Stimulated activated CD8-positive, alpha-beta memory T cell treated with anti-CD3 and anti-CD28 coated beads, Interleukin-12 subunit alpha, Interleukin-12 subunit beta, amount 100 ng/mL, for 1 hour (primary cell): ENCODE measurements at regions not wholly inside any gene's neighbourhood (a gene's known extent, or its start where the extent isn't known, plus 50 kb on each side); places are given as distances from the start of the nearest gene placed in this dataset.

ENCODE experiments used
- DNase-seq: peaks from one replicate; pipeline ENCODE4 v3.0.0-alpha.2; 2020; ENCODE audit warnings: low read depth

DNA sequence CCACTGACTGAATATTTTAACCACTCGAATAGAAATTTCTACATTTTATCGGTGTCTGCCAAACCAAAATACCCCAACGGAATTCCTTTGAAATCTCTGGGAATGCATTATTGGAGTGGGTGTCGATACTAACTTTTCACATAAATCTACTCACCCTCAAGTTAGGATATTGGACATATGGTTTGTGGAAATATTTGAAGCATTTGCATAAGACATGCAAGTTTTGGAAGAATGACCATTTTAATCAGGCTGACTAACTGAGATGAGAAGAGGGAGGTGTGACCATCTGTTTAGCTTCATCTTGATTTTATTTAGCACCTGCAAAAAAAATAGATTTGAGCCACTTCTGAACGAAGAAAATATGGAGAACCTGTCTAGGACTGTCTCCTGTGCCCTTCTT lies 61.2 kb downstream of the KLF6 start:
- no peak for DNase-seq

DNA sequence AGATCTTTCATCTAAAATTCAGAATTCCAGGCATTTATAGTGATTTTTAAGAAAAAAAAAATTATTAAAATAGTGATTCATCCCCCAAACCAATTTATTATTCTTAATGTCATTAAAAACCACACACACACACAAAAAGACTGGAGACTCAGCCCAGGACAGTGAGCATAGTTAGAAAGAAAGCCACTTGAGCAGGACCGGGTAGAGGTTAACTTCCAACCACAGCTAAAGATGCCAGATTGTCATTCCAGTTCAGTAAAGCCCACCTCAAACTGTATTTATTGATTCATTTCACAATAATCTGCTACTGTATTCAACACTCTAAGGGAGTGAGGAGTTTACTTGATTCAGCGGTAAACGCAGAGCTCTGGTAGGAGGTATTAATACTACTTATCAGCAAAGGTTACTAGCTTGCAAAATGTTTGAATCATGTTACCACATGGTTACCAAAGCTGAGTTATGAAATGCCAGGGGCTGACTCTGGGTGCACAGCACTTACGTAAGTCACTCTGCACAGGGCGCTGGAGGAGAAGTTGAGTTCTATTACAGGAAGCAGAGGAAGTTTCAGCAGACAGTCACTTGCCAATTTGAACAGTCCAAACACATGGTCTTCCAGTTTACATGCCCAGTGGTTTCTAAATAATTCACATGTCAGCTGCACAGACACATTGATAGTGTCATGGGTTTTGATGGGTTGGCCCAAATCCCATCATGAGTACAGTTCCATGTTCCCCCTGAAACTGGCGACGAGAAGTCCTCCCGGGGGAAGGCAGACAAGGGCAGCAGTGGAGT lies 64.6 kb downstream of the KLF6 start:
- DNase-seq, result no peak

DNA sequence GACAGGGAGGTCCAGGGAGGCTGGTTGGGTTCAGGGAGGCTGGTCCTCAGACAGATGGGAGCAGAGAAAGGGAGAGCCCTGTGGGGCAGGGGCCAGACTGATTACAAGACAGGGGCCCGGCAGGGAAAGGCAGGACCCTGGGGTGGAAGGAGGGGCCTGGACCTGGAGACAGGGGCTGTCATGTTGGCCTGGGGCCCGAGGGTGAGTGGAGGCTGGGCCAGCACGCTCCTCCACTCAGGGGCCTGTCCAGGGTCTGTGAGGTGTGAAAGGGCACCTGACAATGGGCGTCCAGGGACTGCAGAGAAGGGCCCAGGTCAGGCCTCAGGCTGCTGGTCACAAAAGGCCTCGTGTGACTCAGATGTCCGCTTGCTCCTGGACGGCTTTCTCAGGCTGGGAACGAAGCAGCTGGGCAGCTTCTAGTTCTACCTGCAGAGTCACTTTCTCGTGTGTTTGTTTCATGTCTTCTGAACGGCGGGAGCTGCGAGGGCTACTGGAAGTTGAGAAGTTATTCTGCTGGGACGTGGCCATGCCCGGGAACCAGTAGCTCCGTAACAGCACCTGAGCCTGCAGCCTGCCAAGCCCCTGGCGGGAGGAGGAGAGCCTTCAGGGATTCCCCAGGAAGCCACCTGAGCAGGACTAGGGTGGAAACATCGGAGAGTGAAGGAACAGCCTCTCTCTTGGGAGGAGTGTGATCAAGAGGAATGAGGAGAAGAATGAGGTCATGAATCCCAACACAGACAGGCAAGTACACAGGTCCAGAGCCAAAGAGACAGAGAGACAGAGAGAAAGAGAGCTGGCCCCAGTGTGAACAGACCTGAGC lies 65.8 kb downstream of the KLF6 start:
- no peak for DNase-seq

DNA sequence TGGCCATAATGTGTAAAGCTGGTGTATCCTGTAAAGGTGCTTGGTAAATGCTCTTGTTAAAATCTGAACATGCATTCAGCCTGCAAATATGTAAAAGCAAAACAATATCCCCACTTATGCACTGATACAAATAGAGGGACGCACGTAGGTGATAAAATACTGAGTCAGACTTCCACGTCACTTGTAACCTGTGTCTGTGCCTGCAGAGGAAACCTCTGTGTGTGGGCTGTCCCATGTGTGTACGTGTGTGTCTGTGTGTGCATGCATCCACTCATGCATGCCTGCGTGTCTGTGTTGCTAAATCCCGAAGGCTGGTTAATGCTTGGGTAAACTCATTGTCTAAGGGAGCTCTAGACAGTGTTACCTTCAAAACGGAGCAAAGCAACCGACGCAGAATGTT lies 68.9 kb downstream of the KLF6 start:
- DNase-seq, result no peak

DNA sequence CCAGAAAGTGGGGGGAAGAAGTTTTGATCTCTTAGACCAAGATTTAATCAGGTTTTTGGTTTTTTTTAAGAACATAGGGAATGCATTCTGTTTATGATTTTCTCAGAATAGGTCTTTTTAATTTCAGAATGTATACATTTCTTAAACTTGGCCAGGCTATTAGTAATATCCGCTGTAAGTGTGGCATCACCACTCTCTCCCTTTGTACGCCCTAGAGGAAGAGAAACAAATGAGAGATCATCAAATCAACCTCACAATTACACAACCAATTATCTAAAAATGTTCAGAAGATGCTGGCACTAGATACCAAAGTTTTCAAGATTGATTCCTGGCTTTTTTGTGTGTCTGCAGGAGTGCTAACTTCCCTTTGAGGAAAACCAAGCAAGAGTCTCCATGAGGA lies 70.0 kb downstream of the KLF6 start:
- DNase-seq, result no peak

DNA sequence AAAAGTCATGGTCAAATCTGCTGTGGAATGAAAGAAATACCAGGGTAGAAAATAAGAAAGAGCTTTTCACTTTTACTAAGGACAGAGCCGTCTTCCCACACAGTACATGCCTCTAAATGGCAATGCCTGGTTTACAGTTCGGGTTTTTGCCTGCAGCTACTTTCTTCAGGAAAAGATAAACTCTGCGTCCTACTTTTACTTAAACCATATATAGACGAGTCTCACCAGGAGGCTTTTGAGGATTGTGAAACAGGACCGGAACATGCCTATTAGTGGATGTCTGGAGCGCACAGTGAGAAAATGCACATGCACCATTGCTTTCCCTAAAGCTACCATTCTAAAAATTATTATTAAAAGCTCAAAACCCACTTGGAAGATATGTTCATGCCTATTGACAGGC lies 70.5 kb downstream of the KLF6 start:
- no peak for DNase-seq

DNA sequence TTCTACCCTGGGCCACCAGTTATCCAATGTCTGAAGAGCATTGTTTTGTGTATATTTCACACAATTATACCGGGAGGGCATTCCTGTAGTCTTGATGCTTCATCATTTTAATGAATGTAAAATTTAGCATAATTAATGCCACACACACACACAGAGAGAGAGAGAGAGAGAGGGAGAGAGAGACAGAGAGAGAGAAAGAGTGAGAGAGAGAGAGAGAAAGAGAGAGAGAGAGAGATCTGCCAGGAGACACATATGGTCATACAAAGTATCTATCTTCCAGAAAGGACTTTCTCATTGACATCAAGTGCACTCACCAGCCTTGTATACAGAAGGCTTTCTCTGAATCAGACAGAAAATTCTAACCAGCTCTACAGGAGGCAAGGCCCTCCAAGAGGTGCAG lies 72.3 kb downstream of the KLF6 start:
- no peak for DNase-seq

DNA sequence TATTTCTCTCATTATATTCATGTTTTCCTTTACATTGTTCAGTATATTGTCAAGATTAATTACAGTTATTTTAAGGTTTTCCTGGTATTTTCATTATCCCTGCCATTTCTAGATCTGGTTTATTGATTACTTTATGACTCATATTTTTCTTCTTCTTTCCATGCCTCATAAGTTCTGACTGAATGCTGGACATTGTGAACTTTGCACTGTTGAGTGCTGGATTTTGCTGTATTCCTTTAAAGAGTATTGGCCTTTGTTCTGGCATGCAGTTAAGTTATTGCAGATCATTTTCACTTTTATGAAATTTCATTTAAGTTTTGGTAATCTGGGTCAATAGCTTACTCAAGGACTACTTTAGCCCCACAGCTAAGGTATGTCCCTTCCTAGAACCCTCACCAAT lies 73.1 kb downstream of the KLF6 start:
- DNase-seq, result no peak

DNA sequence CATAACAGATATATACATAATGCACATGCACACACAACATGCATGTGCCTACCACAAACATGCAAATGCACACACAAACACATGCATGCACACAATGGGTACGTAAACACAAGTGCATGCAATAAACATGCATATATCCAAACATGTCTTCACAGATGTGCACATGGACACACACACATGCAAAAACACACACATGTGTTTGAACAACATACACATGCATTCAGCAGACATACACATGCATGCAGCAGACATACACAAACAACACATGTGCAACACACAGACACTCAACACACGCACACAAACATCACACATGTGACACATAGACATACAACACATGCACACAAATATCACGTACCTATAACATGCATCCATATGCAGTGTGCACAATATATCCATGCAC lies 74.2 kb downstream of the KLF6 start:
- no peak for DNase-seq

DNA sequence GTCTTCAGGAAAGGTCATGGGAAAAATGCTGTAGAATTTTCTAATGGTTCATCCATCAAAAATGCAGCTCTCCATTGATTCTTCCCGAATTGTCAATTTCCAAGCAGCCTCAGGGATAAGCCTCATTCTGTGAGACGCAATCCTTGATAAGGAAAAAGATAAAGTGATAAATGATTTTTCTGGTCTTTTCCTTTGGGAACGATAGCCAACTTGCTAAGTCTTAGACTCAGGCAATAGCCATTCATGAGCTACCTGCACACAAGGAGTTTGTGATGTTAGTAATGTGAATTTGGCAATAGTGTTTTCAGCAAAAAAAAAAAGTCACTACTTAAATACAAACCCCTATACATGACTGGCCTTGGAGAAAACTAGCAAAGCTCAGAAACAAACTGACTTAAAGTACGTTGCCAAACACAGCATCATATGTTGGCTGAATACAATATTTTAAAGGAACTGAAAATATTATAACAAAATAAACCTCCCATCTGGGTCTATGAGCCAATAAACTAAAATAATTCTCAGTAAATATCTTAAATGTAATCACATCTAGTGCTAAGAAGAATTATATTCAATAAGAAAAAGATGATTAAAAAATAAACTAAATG lies 75.5 kb downstream of the KLF6 start:
- DNase-seq, result no peak

DNA sequence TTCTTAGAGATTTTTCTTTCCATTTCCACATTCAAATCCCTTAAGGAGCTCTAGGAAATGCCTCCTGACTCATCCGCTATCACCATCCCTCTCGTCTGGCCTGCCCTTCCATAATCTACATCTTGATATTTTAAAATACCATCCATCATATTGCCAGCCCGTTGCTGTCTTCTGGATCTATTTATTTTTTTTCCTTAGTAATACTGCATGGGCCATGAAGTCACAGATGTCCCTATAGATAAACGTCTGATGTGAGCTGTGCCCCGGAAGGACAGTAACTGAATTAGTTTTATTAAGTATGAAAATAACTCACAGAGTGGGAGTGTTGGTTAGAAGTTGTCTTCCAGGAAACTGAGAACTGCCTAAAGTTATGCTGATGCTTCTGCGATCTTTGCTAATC lies 76.2 kb downstream of the KLF6 start:
- no peak for DNase-seq

DNA sequence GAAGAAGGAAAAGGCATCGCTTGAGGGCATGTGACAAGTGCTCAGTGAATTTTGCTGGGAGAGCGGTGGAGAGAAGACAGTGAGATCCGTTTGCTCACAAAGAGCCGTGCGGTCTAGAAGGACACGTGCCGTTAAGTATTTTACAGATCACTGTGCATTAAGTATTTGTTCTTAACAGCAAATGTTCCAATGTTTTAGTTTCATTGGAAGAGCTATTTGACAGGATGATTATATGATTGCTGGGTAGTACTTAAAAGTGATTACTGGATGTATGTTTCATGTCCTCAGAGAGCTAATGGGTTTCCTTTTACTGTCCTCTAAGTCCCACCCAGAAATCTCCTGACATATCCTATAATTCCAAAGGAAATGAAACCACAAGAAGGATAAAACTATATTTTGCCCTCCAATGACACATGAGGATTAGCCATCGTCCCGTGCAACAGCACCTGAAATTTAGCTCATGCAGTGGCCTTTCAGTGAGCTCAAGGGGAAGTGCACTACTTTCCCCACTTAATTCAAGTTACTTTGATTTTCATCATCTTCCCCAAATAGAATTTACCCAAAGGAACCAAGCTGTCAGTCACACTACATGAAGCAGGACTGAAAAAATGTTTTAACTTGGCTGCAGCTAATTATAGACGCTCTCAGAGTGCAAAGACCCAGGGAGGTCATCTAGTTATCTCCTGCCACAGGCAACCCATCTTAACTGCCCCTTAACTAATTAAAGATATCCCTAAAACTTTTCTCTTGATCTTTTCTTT lies 80.3 kb downstream of the KLF6 start:
- no peak for DNase-seq

DNA sequence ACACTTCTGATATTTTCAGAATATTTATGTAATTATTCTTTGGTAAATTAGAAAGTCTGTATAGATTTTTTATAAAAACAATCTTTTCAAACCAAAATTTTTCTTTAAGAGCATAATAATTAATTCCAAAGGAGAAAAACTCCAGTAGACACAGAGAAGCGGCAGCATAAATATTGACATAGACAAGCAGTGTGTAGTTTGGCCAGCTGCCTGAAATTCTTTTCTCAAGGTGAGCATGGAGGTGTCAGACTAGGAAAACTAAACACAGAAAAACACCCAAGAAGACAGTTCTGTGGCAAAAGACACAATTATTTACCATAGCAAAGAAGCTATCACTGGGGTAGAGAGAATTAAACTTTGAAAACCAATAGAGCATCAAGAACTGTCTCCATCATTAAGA lies 82.4 kb downstream of the KLF6 start:
- DNase-seq, result no peak

DNA sequence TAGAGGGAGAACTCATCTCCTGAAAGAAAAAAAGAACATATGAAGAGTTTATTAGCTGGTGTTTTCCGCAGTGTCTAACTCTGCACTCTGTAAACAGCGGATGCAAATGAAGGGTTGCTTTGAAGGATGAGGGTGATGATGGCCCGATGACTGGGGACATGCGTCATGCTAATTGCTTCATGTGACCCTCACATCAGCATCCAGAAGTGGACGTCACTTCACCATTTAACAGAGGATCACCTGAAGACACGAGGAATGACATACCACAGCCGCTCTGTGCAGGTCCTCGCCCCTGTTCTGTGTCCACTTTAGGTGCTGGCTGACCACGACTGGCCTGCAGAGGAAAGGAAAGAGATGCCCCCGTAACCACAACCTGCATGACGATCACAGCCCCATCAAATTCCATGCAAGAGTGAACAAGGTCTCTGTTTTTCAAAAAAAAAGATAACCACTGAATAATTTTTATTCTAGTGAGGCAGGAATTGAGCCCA lies 82.9 kb downstream of the KLF6 start:
- no peak for DNase-seq

DNA sequence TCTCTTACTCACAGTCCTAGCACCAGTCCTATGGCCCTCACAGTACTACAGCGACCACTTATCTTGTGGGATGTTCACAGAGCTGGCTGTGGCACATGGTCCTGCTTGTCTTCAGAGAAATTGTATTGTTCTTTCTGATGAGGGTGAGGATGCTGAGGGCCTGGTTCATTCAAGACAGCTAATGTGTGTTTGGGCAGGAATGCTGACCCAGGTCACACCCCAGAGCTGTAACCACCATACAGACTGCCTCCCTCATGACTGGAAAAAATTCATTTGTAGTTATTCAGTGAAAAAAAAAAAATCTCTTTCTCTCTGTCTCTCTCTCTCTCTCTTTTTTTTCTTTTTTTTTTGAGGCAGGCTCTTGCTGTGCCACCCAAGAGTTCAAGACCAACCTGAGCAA lies 83.5 kb downstream of the KLF6 start:
- DNase-seq, result no peak

DNA sequence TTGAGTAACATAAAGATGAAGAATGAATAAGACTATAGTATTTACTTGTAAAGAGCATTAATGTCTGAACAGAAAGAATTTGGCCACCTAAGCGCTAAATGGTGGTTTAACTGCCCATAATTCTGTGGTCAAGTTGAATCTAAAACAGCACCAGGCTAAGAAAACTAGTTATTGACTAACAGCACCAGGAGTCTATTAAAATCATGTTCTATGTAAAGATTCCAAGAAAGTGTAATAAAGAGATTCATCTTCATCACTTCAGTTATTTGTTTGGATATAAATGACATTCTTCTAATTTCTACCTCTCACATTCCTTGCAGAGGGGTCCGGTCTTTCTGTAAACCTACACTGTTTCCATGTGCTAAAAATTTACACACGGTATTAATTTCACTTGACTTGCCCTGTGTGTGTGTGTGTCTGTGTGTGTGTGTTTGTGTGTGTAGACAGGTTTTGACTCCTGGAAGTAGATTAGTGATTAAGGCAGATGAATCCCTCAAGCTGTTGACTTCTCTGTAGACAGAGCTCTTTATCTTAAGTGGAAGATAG lies 84.4 kb downstream of the KLF6 start:
- no peak for DNase-seq

DNA sequence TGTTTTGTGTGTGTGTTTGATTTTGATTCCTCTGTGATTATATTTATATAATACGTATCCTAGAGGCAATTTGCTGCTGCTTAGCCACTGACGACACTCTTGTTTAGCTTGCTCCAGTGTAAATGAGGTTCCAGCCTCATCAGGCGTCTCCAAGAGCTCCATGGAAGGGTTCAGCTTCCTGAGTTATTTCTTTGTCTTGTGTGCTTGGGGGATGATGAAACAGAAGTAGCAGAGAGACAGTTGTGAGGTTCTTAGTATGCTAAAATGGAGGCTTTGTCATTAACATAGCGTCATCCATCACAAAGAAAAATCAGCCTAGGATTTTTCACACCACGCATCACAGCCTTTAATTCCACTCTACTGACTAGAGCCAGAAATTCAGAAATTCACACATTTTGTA lies 85.1 kb downstream of the KLF6 start:
- no peak for DNase-seq

DNA sequence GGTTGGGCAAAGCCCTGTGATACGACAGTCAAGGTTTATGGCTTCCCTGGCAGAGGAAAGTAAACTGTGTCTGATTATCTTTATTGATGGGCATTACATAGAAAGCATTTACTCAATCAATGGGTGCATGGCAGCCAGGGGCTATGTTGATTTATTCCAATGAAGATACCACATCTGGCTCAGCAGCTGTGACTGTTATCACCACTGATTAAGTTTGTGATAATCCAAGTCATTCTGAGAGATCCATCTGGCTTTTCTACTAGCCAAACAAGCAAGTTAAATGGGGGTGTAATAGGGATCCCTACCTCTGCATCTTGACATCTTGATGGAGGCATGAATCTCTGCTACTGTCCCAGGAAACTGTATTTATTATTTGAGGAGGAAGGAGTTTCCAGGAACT lies 86.7 kb downstream of the KLF6 start:
- DNase-seq, result no peak

DNA sequence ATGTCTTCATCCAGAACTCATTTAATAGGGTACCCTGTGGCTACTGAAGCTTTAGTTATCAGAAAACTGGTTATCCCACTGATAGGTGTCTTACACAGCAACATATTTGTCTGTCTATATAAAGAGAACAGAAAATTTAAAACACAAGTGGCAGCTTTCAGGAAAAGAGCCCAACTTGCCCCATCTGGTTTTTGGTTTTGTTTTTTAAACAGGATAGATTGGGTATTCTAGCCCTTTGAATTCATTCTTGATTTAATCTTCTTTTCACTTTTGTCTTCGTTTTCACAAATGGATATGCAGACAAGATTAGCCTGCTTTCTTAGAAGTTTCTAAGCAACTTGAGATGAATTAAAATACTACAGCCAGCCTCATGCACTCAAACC lies 91.3 kb downstream of the KLF6 start:
- no peak for DNase-seq

DNA sequence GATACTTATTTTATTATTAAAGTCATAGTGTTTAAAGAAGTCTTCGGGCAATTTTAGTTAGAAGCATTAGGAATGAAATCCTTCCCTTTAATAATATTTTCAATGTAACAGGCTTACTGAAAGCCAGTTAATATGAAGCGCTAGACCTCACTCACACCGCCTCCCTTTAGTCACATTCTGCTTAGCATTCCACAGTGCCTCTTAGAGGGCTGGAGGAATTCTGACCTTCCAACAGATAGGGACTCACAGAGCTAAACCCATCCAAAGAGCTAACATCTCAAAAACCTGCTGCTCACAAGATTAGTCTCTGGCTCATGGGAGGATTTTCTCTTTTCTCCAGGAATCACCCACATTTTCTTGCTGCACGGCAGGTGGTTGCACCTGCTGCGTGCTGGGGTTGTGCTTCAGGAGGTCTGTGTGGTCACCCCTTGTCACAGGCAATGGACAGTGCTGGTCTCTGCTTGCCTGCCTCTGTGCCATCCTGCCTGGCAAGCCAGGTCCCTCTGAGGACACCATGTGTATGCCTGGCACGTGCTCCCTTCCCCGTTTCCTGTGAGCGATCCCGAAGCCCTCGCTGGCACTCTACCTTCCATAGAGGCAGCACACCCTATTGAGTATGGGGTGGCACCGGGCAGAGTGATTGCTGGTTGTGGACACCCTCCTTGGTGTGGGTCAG lies 91.8 kb downstream of the KLF6 start:
- DNase-seq, result no peak

DNA sequence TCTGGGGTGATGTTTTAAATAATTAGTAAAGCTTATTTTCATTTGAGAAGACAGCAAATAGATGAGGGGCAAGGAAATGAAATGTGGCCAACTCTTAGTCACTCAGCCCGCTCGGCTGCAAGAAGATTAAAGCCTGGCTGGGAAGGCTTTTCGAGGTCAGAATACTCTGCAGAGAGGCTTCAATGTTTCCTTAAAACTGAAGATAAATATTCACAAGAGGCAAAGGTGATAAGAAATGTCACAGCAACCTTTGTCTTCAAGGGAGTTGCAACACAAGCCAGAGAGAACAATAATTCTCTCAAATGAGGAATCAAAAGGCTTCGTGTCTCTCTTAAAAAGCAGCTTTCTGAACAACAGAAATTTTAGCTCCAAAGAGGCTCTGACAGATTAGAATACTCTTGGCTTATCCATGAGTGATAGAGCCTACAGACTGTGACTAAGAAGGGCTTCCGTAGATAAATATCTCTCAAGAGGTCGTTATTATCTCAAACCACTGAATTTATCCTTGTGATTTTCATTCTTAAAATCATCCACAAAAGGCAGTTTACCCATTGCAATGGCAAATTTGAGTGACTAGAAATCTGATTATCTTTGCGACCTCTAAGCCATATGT lies 92.5 kb downstream of the KLF6 start:
- DNase-seq, result no peak
